ENCODE measurements at regions not wholly inside any gene's neighbourhood (a gene's known extent, or its start where the extent isn't known, plus 50 kb on each side); places are given as distances from the start of the nearest gene placed in this dataset.

DNA sequence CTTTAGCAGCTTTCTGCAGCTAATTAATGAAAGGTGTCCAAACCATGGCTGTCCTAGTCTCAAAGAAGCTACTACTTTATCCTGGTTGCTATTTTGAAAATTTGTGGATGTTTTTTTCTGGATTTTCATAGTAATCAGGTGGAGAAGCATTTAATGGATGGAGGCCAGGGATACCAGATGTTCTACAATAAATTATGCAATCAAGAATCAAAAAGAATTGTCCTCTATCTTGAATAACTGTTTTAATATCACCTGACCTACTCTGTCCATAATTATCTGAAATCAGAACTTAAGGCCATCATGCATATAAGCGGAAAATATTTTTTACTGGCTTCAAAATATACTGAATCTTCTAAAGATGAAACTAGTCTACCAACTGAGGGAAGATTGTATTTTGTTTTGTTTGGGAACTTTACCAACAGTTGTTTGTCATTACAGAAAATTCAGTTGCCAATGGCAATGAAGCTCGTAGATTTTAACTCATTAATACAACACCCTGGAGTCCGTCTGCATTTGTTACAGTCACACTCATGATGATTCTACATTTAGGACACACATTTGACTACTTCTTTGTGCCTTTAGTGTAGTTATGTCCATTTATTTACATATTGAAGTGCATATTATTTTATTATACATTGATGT, 762.3 kb upstream of the GRM7 start:
- Histone ChIP-seq H3K4me1 (no peaks in the 10 kb centered on the region), H3K4me2 (no peak overlapping the region), H3K27ac (no peak overlapping the region), H3K4me3 (no peak overlapping the region), H3K9me3 (no peaks in the 10 kb centered on the region)
- WGBS (ENCODE audit: missing lambda C conversion rate), result 2% methylated on average over 3 of the region's 3 CpGs
- DNase-seq (ENCODE audit: low read depth in 1 of 2, low spot score in 1 of 2), result no peak
- ChIA-PET CTCF (interaction anchor here (0.6 kb wide), 1 partner anchor 706 kb away, joined by 3 read pairs; no protein-coding TSS in a partner anchor), POLR2A (no interaction called here)
- TF ChIP-seq, protein P1, sequence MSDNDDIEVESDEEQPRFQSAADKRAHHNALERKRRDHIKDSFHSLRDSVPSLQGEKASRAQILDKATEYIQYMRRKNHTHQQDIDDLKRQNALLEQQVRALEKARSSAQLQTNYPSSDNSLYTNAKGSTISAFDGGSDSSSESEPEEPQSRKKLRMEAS (IDR thresholded peaks at IDR 0.05), result no peak
- TF ChIP-seq, protein P2, sequence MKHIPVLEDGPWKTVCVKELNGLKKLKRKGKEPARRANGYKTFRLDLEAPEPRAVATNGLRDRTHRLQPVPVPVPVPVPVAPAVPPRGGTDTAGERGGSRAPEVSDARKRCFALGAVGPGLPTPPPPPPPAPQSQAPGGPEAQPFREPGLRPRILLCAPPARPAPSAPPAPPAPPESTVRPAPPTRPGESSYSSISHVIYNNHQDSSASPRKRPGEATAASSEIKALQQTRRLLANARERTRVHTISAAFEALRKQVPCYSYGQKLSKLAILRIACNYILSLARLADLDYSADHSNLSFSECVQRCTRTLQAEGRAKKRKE (CRISPR knock-in tag; IDR thresholded peaks at IDR 0.05; ENCODE audit: low read depth), result no peak
- TF ChIP-seq ZSCAN20 (CRISPR knock-in tag; IDR thresholded peaks at IDR 0.05), result no peak
- TF ChIP-seq JUNB (IDR thresholded peaks at IDR 0.05), result no peak
- no peak for TF ChIP-seq NPAS2 (CRISPR knock-in tag; IDR thresholded peaks at IDR 0.05; ENCODE audit: borderline replicate concordance)
- TF ChIP-seq, protein P3, sequence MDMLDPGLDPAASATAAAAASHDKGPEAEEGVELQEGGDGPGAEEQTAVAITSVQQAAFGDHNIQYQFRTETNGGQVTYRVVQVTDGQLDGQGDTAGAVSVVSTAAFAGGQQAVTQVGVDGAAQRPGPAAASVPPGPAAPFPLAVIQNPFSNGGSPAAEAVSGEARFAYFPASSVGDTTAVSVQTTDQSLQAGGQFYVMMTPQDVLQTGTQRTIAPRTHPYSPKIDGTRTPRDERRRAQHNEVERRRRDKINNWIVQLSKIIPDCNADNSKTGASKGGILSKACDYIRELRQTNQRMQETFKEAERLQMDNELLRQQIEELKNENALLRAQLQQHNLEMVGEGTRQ (IDR thresholded peaks at IDR 0.05), result no peak
- TF ChIP-seq NFE2L2 (conservative IDR thresholded peaks at IDR 0.05; ENCODE audit: low read length), result no peak
- no peak for TF ChIP-seq CBX2 (IDR thresholded peaks at IDR 0.05; ENCODE audit: borderline replicate concordance, low read depth)
- TF ChIP-seq, protein P4, sequence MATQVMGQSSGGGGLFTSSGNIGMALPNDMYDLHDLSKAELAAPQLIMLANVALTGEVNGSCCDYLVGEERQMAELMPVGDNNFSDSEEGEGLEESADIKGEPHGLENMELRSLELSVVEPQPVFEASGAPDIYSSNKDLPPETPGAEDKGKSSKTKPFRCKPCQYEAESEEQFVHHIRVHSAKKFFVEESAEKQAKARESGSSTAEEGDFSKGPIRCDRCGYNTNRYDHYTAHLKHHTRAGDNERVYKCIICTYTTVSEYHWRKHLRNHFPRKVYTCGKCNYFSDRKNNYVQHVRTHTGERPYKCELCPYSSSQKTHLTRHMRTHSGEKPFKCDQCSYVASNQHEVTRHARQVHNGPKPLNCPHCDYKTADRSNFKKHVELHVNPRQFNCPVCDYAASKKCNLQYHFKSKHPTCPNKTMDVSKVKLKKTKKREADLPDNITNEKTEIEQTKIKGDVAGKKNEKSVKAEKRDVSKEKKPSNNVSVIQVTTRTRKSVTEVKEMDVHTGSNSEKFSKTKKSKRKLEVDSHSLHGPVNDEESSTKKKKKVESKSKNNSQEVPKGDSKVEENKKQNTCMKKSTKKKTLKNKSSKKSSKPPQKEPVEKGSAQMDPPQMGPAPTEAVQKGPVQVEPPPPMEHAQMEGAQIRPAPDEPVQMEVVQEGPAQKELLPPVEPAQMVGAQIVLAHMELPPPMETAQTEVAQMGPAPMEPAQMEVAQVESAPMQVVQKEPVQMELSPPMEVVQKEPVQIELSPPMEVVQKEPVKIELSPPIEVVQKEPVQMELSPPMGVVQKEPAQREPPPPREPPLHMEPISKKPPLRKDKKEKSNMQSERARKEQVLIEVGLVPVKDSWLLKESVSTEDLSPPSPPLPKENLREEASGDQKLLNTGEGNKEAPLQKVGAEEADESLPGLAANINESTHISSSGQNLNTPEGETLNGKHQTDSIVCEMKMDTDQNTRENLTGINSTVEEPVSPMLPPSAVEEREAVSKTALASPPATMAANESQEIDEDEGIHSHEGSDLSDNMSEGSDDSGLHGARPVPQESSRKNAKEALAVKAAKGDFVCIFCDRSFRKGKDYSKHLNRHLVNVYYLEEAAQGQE (IDR thresholded peaks at IDR 0.05), result no peak
- no peak for TF ChIP-seq MAZ (IDR thresholded peaks at IDR 0.05; ENCODE audit: borderline replicate concordance, low read depth, low read length)
- no peak for TF ChIP-seq NR3C1 (IDR thresholded peaks at IDR 0.05)
- no peak for TF ChIP-seq FOSB (CRISPR knock-in tag; IDR thresholded peaks at IDR 0.05)
- no peak for TF ChIP-seq EHF (CRISPR knock-in tag; IDR thresholded peaks at IDR 0.05)
- TF ChIP-seq, protein P5, sequence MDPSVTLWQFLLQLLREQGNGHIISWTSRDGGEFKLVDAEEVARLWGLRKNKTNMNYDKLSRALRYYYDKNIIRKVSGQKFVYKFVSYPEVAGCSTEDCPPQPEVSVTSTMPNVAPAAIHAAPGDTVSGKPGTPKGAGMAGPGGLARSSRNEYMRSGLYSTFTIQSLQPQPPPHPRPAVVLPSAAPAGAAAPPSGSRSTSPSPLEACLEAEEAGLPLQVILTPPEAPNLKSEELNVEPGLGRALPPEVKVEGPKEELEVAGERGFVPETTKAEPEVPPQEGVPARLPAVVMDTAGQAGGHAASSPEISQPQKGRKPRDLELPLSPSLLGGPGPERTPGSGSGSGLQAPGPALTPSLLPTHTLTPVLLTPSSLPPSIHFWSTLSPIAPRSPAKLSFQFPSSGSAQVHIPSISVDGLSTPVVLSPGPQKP (IDR thresholded peaks at IDR 0.05; ENCODE audit: low read depth, low read length), result no peak
- no peak for TF ChIP-seq PHF8 (IDR thresholded peaks at IDR 0.05; ENCODE audit: borderline replicate concordance, low read depth)
- no peak for ATAC-seq
- no peak for FAIRE-seq

DNA sequence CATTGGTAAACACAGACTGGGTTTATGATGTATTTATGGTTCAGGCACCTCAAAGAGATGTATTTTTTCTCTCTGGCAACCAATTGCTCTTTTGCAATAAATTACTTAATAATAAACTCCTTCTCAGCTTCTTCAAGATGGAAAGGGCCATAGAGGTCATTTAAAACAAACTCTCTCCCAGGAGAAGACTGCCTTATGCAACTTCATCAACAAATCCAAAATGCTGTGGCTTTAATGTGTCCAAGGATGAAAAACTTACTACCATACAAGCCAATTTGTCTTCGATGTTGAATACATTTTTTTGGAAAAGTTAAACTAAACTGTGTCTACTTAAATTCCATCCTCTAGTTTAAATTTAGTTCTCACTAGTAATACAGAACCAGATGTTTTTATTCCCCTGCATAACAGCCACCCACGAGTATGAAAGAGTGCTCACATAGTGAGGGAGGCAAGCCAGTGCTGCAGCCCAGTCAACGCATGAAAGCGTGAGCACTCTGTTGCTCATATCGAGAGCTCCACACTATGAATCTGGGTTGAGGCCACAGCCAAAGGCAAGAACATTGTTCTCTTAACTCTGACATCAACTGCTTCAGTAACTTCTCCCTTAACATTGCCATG, 761.3 kb upstream of the GRM7 start:
- no peak for TF ChIP-seq BHLHE40 (IDR thresholded peaks at IDR 0.05; ENCODE audit: low read depth, low read length)
- TF ChIP-seq, protein P3 (IDR thresholded peaks at IDR 0.05), result no peak
- no peak for TF ChIP-seq POLR2A (IDR thresholded peaks at IDR 0.05; ENCODE audit: low read length)
- TF ChIP-seq, protein P2 (CRISPR knock-in tag; IDR thresholded peaks at IDR 0.05; ENCODE audit: low read depth), result no peak
- TF ChIP-seq HOXA7 (CRISPR knock-in tag; IDR thresholded peaks at IDR 0.05), result no peak
- TF ChIP-seq, protein P5 (IDR thresholded peaks at IDR 0.05; ENCODE audit: low read depth, low read length), result no peak
- no peak for TF ChIP-seq CBX8 (IDR thresholded peaks at IDR 0.05)
- TF ChIP-seq RAD21 (conservative IDR thresholded peaks at IDR 0.05 in 1 of 2, IDR thresholded peaks at IDR 0.05 in 1 of 2), result no peak
- TF ChIP-seq SREBF2 (IDR thresholded peaks at IDR 0.05), result no peak
- no peak for TF ChIP-seq EHMT2 (IDR thresholded peaks at IDR 0.05; ENCODE audit: low read depth)
- TF ChIP-seq KDM5A (IDR thresholded peaks at IDR 0.05), result no peak
- ChIA-PET POLR2A (no interaction called here), CTCF (no interaction called here)
- no peak overlapping the region for H3K27ac ChIP-seq
- H3K4me2 ChIP-seq, result no peak overlapping the region
- ATAC-seq (no peak), DNase-seq (ENCODE audit: low read depth in 1 of 2, low spot score in 1 of 2) (no peak), FAIRE-seq (no peak)
- H3K9me3 ChIP-seq, result no peaks in the 10 kb centered on the region
- no peak overlapping the region for H3K4me3 ChIP-seq
- 29% methylated on average over 5 of the region's 5 CpGs for WGBS (ENCODE audit: missing lambda C conversion rate)
- H3K4me1 ChIP-seq, result no peaks in the 10 kb centered on the region

All from A549 (cell line).